ENCODE measurements at regions not wholly inside any gene's neighbourhood (a gene's known extent, or its start where the extent isn't known, plus 50 kb on each side); places are given as distances from the start of the nearest gene placed in this dataset.

- no peaks in the 10 kb centered on the region for H3K36me3 ChIP-seq (replicated peaks; ENCODE audit: control insufficient read depth, insufficient read depth, low read length)
- H3K27me3 ChIP-seq (ENCODE audit: control insufficient read depth, insufficient read depth, low read length): no peaks in the 10 kb centered on the region
- DNase-seq: peak; percentile 49
- no peak overlapping the region for H3K4me3 ChIP-seq (ENCODE audit: insufficient read depth, low read depth, low read length)
Observed at GRCh38 chr13:22210134-22210930, 539.5 kb downstream of the FGF9 start.

DNA sequence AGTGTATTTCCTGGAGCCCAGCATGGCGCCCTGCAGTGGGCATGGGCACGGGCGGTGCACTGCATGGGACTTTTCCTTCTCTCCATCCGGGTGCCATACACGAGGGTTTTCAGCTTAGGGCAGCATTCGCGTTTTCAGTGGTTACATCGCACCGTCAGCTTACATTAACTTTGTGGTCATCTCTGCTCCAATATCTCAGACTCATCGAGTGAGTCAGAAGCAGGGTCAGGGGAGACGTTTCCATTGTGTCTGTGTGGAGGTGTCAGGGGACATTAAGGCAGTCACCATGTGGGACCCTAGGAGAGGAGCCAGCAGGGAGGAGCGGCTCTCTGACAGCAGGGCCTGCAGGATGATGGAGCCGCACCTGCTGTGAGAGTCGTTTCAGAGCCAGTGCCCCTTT is 541.0 kb downstream of the FGF9 start:
- H3K4me3 ChIP-seq (ENCODE audit: insufficient read depth, low read depth, low read length): no peak overlapping the region
- no peak for DNase-seq
- H3K27me3 ChIP-seq (ENCODE audit: control insufficient read depth, insufficient read depth, low read length): no peaks in the 10 kb centered on the region
- H3K36me3 ChIP-seq (replicated peaks; ENCODE audit: control insufficient read depth, insufficient read depth, low read length): no peaks in the 10 kb centered on the region

DNA sequence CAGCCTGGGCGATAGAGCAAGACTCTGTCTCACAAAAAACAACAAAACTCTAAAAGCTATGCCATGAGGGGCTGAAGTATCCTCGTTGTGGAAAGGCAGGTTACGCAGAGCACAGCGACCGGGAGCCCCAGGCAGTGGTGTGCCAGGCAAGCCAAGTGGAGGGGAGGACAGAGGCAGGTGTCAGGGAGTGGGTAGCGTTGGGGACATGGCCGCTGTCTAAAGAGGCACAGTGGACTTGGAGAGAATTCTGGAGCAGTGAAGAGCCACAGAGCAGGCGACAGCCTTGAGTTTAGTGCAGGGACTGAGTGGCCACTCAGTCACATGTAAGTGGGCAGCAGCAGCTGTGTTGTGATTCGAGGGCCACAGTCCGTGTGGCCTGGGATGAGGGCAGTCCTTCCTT is 541.7 kb downstream of the FGF9 start:
- Histone ChIP-seq H3K4me3 (ENCODE audit: insufficient read depth, low read depth, low read length) (no peak overlapping the region), H3K36me3 (replicated peaks; ENCODE audit: control insufficient read depth, insufficient read depth, low read length) (no peaks in the 10 kb centered on the region), H3K27me3 (ENCODE audit: control insufficient read depth, insufficient read depth, low read length) (no peaks in the 10 kb centered on the region)
- no peak for DNase-seq

DNA sequence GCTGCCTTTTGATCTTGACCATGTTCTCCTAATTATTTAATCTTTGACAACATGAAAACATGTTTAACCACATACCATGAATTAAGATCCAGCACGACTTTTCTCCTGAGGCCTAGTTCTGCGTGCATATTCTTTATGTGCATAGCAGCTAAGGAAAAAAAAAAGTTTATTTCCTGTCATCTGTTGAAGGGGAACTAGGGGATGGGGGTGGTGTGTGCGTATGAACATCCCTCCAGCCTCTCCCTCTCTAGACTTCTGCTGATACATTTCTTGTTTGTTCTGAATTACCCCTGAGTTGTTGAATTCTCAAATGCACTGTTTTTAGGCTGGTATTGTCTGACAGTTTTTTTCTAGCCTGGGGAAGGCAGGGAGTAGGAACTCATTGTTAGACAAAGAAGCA is 543.3 kb downstream of the FGF9 start:
- H3K4me3 ChIP-seq (ENCODE audit: insufficient read depth, low read depth, low read length): no peak overlapping the region
- H3K36me3 ChIP-seq (replicated peaks; ENCODE audit: control insufficient read depth, insufficient read depth, low read length): no peaks in the 10 kb centered on the region
- no peaks in the 10 kb centered on the region for H3K27me3 ChIP-seq (ENCODE audit: control insufficient read depth, insufficient read depth, low read length)
- DNase-seq: no peak

DNA sequence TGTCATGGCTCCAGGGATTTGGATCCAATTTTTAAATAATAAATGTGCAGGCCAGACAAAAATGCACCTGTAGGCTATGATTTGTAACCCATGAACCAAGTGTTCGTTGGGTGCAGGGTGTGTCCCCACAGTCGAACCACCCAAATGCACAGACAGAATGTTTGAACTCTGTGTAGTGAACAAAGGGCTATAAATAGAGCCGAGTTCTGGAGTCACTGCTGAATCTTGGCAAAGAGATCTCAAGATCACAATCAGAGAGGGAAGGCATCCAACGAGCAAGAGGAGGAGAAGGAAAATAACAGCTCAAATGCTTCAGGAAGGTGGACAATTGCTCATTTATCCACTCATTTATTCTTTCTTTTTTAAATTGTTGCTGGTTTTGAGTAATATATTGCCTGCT is 547.9 kb downstream of the FGF9 start:
- Histone ChIP-seq H3K27me3 (ENCODE audit: control insufficient read depth, insufficient read depth, low read length) (no peaks in the 10 kb centered on the region), H3K4me3 (ENCODE audit: insufficient read depth, low read depth, low read length) (no peak overlapping the region), H3K36me3 (replicated peaks; ENCODE audit: control insufficient read depth, insufficient read depth, low read length) (no peaks in the 10 kb centered on the region)
- no peak for DNase-seq

DNA sequence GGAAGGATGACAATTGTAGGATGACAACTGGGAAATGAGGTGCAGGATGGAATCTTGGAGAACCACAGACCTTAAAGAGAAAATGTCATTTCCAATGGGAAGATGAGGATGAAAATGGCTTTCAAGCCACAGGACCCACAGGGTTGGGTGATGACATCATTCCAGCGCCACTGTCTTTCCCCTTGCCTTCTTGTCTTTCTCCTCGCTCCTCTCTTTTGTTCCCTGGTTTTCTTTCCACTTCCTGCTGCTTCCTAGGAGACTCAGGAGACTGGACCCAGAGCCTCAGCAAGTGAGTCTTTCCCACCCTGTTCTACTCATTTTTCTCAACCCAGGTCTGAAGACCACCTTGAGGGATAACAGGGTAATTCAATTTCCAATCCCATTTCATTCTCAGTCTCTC is 548.8 kb downstream of the FGF9 start:
- Histone ChIP-seq H3K27me3 (ENCODE audit: control insufficient read depth, insufficient read depth, low read length) (no peaks in the 10 kb centered on the region), H3K36me3 (replicated peaks; ENCODE audit: control insufficient read depth, insufficient read depth, low read length) (no peaks in the 10 kb centered on the region)
- DNase-seq: no peak

DNA sequence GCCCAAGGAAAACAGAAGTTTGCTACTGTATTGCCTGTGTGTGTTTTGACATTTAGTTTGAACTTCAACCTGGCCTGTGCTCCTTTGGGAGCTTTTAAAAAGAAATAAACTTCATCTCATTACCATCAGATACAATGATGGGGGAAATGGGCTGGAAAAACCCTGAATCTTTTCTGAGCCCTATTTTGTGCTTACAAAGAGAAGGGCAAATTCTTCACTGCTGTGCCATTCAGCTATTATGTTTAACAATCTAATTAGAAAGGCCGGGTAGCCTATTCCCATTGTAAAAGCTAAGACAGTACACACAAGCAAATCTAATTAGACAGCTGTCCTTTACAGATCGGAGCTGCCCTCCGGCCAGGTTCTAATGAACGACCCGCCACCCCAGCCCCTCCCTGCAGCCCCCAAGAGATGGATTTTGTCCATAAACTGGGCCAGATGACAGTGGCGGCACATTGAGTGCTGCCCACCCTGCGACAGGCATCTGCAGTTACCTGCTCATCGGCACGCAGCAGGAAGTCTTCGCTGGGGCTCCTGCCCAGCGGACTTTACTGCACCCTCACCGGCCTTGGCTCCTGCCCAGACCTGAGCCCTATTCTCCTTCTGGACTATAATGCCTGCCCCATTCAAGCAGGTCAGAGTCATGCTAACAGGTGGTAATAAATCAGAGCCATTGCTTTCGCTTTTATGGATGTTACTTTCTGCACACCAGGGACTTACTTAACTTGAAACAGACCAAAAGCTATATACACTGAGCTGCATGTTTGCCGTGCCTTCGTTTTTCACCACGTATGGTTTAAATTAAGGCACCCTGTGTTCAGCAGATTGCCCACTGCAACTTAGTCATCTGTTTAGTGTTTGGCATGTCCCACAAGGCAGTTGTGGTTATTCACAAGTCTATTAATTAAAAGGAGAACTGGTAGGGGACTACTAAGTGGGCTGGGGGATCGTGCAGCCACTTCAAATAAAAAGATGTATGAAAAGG is 549.6 kb downstream of the FGF9 start:
- Histone ChIP-seq H3K4me3 (ENCODE audit: insufficient read depth, low read depth, low read length) (no peak overlapping the region), H3K36me3 (replicated peaks; ENCODE audit: control insufficient read depth, insufficient read depth, low read length) (no peaks in the 10 kb centered on the region), H3K27me3 (ENCODE audit: control insufficient read depth, insufficient read depth, low read length) (no peaks in the 10 kb centered on the region)
- no peak for DNase-seq

More for the DNA sequence above, 548.8 kb downstream of the FGF9 start:
- no peak overlapping the region for H3K4me3 ChIP-seq (ENCODE audit: insufficient read depth, low read depth, low read length)

- no peak overlapping the region for H3K4me3 ChIP-seq (ENCODE audit: insufficient read depth, low read depth, low read length)
- no peaks in the 10 kb centered on the region for H3K27me3 ChIP-seq (ENCODE audit: control insufficient read depth, insufficient read depth, low read length)
- no peak for DNase-seq
- no peaks in the 10 kb centered on the region for H3K36me3 ChIP-seq (replicated peaks; ENCODE audit: control insufficient read depth, insufficient read depth, low read length)
Observed at GRCh38 chr13:22223411-22223810, 552.5 kb downstream of the FGF9 start.

DNA sequence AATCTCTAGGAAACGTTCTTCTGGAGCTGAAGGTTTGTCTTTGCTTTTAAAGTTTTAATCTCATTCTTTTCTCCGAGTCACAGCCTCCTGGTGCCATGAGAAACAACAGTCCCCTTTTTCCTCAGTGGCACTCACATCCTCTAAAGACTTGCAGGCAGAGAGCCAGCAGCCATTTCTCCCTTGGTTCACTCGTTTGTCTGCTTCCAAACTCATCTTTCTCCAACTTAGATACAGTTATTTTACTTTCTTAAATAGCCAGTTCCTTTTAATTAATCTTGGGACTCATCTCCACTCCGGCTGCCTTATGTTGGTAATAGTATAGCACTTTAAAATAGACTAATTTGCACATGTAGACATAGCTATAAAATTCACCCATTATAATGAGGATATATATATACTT is 555.2 kb downstream of the FGF9 start:
- H3K27me3 ChIP-seq (ENCODE audit: control insufficient read depth, insufficient read depth, low read length): no peaks in the 10 kb centered on the region

DNA sequence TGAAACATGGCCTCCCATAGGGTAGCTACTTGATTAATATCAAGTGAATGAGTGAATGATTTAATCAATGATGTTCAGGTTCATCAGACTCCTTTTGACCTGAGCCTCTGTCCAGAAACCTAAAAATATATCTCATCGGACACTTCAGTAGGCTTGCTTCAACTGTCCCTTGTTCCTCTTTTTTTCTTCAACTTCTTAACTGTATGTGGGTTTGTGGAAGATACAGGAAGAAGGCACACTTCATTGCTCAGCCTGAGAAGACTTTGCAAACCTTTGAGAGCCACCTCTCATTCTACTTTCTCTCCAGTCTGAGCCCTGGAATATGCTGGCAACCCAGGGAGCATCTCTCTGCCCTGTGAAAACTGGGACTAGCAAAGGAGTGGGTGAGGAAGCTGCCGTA is 557.0 kb downstream of the FGF9 start:
- DNase-seq: no peak
- Histone ChIP-seq H3K4me3 (ENCODE audit: insufficient read depth, low read depth, low read length) (no peak overlapping the region), H3K36me3 (replicated peaks; ENCODE audit: control insufficient read depth, insufficient read depth, low read length) (no peaks in the 10 kb centered on the region), H3K27me3 (ENCODE audit: control insufficient read depth, insufficient read depth, low read length) (no peaks in the 10 kb centered on the region)

More for the DNA sequence above, 555.2 kb downstream of the FGF9 start:
- DNase-seq: no peak
- Histone ChIP-seq H3K4me3 (ENCODE audit: insufficient read depth, low read depth, low read length) (no peak overlapping the region), H3K36me3 (replicated peaks; ENCODE audit: control insufficient read depth, insufficient read depth, low read length) (no peaks in the 10 kb centered on the region)

DNA sequence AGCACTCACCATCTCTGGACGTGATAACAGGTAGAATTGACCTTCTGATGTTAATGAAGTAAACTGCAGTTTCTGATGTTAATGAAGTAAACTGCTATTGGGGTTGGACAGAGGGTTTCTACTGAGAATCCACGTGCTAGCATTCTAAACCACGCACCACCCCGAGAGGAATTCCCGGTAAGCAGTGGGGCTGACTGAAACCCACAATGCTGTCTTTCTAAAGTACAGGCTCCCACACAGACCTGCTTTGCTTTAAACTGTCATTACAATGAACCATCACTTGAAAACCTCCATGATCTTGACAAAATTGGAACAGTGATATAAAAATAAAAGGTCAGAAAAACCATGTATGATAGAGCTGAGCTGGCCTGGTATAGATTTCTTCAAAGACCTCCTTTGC is 559.0 kb downstream of the FGF9 start:
- H3K36me3 ChIP-seq (replicated peaks; ENCODE audit: control insufficient read depth, insufficient read depth, low read length): no peaks in the 10 kb centered on the region
- no peak for DNase-seq
- H3K27me3 ChIP-seq (ENCODE audit: control insufficient read depth, insufficient read depth, low read length): no peaks in the 10 kb centered on the region
- no peak overlapping the region for H3K4me3 ChIP-seq (ENCODE audit: insufficient read depth, low read depth, low read length)

DNA sequence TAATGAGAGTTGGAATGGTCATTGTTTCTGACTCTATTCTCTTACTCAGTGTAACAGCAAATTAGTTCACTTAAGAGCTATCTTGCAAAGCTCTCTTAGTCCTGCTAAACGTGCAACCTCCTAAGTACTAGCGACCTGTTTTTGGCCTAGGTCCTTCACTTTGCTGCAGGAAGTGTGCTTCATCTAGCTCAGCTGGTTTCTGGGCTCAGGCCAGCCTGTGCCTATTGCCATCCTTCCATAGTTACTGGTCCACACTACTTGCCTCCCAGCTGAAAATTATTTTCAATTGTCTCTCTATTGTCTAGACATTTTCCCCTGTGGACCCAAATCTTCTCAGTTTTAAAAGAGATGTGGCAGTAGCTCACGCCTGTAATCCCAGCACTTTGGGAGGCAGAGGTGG is 561.3 kb downstream of the FGF9 start:
- H3K36me3 ChIP-seq (replicated peaks; ENCODE audit: control insufficient read depth, insufficient read depth, low read length): no peaks in the 10 kb centered on the region
- DNase-seq: no peak
- no peak overlapping the region for H3K4me3 ChIP-seq (ENCODE audit: insufficient read depth, low read depth, low read length)
- H3K27me3 ChIP-seq (ENCODE audit: control insufficient read depth, insufficient read depth, low read length): no peaks in the 10 kb centered on the region

- no peaks in the 10 kb centered on the region for H3K36me3 ChIP-seq (replicated peaks; ENCODE audit: control insufficient read depth, insufficient read depth, low read length)
- H3K27me3 ChIP-seq (ENCODE audit: control insufficient read depth, insufficient read depth, low read length): no peaks in the 10 kb centered on the region
- H3K4me3 ChIP-seq (ENCODE audit: insufficient read depth, low read depth, low read length): no peak overlapping the region
- peak; percentile 34 for DNase-seq
Observed at GRCh38 chr13:22235285-22235949, 564.5 kb downstream of the FGF9 start.

GRCh38 chr13:22235950-22236290 is 565.0 kb downstream of the FGF9 start:
- H3K27me3 ChIP-seq (ENCODE audit: control insufficient read depth, insufficient read depth, low read length): no peaks in the 10 kb centered on the region
- peak; percentile 52 for DNase-seq
- no peaks in the 10 kb centered on the region for H3K36me3 ChIP-seq (replicated peaks; ENCODE audit: control insufficient read depth, insufficient read depth, low read length)
- no peak overlapping the region for H3K4me3 ChIP-seq (ENCODE audit: insufficient read depth, low read depth, low read length)

GRCh38 chr13:22238269-22238668 is 567.4 kb downstream of the FGF9 start:
- no peak overlapping the region for H3K4me3 ChIP-seq (ENCODE audit: insufficient read depth, low read depth, low read length)
- no peaks in the 10 kb centered on the region for H3K27me3 ChIP-seq (ENCODE audit: control insufficient read depth, insufficient read depth, low read length)
- DNase-seq: no peak
- no peaks in the 10 kb centered on the region for H3K36me3 ChIP-seq (replicated peaks; ENCODE audit: control insufficient read depth, insufficient read depth, low read length)
